ENCODE measurements at regions not wholly inside any gene's neighbourhood (a gene's known extent, or its start where the extent isn't known, plus 50 kb on each side); places are given as distances from the start of the nearest gene placed in this dataset.
"Not testable (repeated sequence)": the region's sequence is repeated elsewhere in the genome, so short reads cannot be mapped to it uniquely, and the experiment has no call there.

- no peak for DNase-seq
These were observed 50.6 kb upstream of the COG2 start for GRCh38 chr1:230591678-230592077.

DNA sequence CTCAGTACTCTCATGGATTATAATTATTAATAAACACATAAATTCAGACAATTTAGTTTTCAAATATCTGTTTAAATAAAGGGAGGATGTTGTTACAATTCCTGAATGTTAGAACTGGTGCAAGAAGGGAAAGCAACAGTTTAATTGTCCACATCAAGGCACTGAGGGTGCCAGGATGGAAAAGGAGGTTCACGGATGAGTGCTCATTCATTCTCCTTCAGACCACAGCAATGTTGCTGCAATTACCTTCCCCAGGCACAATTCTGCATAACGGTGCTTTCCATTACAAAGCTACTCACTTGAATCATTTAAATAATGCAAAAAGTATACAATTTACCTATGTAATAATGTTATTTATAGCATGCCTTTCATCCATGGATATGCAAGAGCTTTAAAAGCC is 52.3 kb upstream of the COG2 start:
- no peak for DNase-seq

DNA sequence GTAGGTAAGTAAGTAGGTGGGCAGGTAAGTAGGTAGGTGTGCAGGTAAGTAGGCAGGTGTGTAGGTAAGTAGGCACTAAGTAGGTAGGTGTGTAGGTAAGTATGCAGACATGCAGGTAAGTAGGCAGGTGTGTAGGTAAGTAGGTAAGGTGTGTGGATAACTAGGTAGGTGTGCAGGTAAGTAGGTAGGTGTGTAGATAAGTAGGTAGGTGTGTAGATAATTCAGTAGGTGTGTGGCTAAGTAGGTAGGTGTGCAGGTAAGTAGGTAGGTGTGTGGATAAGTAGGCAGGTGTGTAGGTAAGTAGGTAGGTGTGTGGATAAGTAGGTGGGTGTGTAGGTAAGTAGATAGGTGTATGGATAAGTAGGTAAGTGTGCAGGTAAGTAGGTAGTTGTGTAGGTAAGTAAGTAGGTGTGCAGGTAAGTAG is 53.9 kb upstream of the COG2 start:
- no peak for DNase-seq

- DNase-seq: no peak
These were observed 55.2 kb upstream of the COG2 start for GRCh38 chr1:230587061-230587460.

- no peak for DNase-seq
These were observed 57.6 kb upstream of the COG2 start for GRCh38 chr1:230584660-230585059.

GRCh38 chr1:230581446-230582079 is 60.7 kb upstream of the COG2 start:
- no peak for DNase-seq

DNA sequence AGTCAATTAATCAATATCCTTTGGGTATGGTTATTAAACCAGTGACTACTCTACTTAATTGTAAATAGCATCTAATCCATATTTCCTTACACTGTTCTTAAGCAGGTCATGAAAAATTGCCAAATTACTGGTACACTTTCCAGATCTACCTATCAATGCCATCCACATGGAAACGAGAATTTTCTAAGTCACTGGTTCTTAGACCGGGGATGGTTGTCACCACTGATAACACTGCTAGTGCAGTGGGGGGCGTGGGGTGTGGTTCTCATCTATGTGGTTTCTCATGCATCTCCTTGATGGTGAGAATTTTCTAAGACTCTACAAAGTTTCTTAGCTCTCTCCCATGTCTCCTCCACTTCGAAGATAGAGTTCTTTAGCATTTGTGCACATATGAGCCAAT is 63.7 kb upstream of the COG2 start:
- DNase-seq: no peak

DNA sequence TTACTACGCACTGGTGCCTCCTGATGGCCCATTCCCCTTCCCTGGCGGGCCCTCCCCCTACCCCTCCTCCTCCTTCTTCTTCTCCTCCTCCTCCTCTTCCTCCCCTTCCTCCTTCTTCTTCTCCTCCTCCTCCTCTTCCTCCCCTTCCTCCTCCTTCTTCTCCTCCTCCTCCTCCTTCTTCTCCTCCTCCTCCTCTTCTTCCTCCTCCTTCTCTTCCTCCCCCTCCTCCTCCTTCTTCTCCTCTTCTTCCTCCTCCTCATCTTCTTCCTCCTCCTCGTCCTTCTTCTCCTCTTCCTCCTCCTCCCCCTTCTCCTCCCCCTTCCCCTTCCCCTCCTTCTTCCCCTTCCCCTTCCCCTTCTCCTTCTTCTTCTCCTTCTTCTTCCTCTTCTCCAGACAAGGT is 64.7 kb upstream of the COG2 start:
- no peak for DNase-seq

DNA sequence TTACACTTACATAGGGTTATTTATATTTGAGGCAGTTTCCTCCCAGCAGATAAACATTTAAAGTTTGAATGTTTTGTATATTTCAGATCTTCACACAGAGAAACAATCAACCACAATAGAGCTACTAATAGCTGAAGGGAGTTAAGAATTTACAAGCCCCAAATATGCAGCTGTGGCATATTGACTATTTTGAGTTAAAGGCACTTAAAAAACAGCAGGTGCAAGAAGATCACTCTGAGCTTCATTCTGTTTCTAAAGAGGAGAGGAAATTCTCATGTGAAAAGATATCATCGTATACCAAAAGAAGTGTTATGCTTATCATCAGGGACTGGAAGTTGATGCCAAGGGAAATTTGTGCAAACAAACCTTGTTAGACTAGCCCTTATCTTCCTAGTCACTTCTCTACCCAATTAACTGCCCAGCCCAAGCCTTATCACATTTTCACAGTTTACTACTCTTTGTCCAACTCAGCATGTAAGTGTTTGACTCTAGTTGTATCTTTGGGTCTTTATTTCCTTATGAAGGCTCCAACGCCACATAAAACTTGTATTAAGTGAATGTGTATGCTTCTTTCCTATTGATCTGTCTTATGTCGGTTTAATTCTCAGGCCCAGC is 66.3 kb upstream of the COG2 start:
- DNase-seq: no peak

GRCh38 chr1:230574502-230574901 is 67.8 kb upstream of the COG2 start:
- no peak for DNase-seq

DNA sequence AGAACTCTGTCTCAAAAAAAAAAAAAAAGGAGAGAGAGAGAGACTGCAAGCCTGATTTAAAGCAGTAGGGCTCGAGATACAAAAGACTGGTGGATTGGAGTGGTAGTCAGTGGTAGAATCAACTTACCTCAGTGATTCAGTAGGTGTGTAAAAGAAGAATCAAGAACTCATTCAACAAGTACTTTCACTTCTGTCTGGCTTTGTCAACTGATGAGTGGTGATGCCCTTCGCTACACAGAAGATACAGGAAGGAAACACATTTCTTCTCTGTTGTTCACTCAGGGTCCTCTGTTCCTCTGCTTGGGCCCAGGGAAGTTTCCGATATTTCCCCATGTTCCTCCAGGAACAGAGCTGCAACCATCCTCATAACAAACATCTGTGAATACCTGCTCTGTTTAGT is 68.6 kb upstream of the COG2 start:
- DNase-seq: no peak

GRCh38 chr1:230572121-230573105 is 69.9 kb upstream of the COG2 start:
- no peak for DNase-seq

GRCh38 chr1:230570724-230571360 is 71.4 kb upstream of the COG2 start:
- no peak for DNase-seq

DNA sequence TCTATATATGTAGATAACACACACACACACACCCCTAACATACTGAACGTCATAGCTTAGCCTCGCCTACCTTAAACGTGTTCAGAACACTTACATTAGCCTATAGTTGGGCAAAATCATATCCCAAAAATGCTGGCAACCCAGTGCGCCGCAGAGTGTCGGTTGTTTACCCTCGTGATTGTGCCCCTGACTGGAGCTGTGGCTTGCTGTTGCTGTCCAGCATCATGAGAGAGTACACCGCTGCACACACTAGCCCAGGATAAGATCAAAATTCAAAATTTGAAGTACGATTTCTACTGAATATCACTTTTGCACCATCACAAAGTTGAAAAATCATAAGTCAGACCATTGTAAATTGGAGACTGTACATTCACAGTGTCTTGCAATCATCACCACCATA is 73.1 kb upstream of the COG2 start:
- DNase-seq: no peak

- DNase-seq: no peak
These were observed 73.6 kb upstream of the COG2 start for GRCh38 chr1:230568676-230569075.

GRCh38 chr1:230568008-230568407 is 74.3 kb upstream of the COG2 start:
- no peak for DNase-seq

DNA sequence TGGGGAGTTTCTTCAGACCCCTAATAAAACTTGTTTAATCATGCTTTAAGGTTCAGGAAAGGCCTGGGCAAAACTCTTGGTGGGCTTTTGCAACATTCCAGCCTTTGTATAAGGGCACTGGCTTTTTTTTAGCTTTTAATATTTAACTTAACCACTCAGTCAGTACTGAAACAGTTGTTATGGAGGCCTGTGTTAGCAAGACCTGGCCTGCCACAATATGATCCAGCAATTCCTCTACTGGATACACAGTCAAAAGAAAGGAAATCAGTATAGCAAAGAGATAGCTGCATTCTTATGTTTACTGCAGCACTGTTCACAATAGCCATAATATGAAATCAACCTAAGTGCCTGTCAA is 75.1 kb upstream of the COG2 start:
- DNase-seq: no peak

GRCh38 chr1:230566532-230567220 is 75.6 kb upstream of the COG2 start:
- not testable (repeated sequence) for DNase-seq

DNA sequence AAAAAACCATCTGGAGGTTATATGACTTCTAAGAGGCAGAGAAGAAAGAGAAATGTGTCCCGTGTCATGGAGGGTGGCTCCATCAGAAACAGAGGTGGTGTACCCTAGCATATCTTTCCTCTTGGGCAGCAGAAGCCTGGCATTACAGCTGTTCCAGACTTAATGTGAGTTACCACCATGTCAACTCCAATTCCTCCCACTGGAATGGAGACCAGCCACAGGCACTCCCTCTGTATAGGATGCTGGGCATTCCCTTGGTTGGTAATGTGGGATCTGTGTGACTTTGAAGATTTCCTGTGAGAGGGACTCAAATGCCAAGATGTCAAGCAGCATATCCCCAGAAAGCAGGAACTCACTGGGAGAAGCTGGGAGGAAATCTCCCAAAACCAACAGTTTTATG is 77.1 kb upstream of the COG2 start:
- DNase-seq: no peak

- DNase-seq: no peak
These were observed 78.7 kb upstream of the COG2 start for GRCh38 chr1:230563591-230563990.

DNA sequence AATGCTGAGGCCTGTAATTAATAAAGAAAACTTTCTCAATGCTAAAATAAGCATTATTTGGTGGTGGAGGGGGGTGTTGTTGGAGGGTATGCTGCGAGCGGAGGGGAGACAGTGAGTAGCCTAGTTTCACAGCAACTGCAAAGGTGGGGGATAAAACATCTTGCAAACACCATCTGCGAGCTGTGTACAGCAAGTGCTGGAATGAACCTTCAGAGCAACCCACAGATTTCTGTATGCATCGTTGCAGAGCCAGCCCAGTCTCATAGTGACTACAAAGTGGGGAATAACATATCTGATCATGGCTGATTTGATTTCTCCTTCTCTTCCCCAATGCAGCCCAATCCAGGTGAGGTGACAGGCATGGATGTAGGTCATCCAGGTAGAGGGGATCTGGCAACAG is 80.7 kb upstream of the COG2 start:
- no peak for DNase-seq

DNA sequence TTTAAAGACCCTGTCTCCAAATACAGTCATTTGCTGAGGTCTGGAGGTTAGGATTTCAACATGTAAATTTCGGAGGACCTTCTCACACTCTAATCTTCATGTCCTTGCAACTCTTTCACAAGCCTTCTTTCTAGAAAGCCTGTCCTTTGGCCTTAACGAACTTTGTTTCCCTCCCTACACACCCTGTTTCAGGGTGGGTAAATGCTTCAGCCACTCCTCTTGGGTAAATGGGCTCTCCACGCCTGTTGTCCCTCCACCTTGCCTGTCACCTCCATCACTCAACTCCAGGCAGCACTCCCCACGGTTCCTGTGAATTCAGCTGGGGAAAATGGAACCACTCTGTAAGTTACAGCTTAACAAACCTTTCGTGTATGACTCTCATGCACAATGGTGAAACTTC is 84.0 kb upstream of the COG2 start:
- DNase-seq: no peak

DNA sequence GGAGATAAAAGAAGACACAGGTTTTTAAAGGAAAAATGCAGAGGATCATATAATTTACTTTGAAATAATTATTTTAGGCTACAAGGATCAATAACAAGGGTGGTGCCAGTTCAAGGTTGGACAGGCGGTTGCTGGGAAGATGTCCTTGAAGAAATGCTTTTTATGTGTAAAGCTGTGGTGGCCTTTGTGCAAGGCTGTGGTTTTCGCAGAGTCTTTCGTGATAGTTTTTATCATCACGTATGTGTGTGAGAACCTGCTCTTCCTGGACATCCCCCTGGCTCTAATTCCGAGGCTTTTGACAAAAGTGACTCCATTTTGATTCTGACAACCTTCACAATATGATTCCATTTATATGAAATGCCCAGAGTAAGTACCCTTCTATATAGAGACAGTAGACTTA is 85.8 kb upstream of the COG2 start:
- DNase-seq: no peak
